A673 (cell line): ENCODE measurements at regions not wholly inside any gene's neighbourhood (a gene's known extent, or its start where the extent isn't known, plus 50 kb on each side); places are given as distances from the start of the nearest gene placed in this dataset.

ENCODE experiments used
- BruUV-seq: library from RNA; stranded (reverse); fragments of 400-500 nt; replicated peaks from 2 replicates; lab custom pipeline; 2021; lab: Mats Ljungman, UMichigan
- CTCF ChIA-PET: fragments of 300-600 bp; sonication (Branson Sonifier 250); formaldehyde crosslinking; loops from one replicate; lab custom pipeline; 2022; ENCODE audit warnings: antibody characterized with exemption; lab: Charles Lee
- POLR2A ChIA-PET: fragments of 300-600 bp; sonication (Branson Sonifier 250); formaldehyde crosslinking; loops from one replicate; lab custom pipeline; 2022; ENCODE audit warnings: antibody characterized with exemption; ENCODE audit not compliant: low non-redundant PET; lab: Charles Lee
- DNase-seq: peaks from one replicate; pipeline ENCODE4 v3.0.0-alpha.2; 2015; ENCODE audit warnings: low spot score
- H3K27ac ChIP-seq: fragments of 200-600 bp; sonication (generic); 2 replicates; pipeline ENCODE4 v1.5.1; 2016; ENCODE audit warnings: mixed run types, low read depth, mild to moderate bottlenecking, mixed read lengths, antibody characterized with exemption, low read length; ENCODE audit not compliant: poor library complexity, severe bottlenecking
- H3K27me3 ChIP-seq: fragments of 200-600 bp; sonication (generic); replicated peaks from 2 replicates; pipeline ENCODE4 v1.6.1; 2017; ENCODE audit warnings: mixed run types, low read depth, mild to moderate bottlenecking, mixed read lengths, antibody characterized with exemption, low read length; ENCODE audit not compliant: insufficient read depth, poor library complexity
- H3K36me3 ChIP-seq: fragments of 200-600 bp; sonication (generic); 2 replicates; pipeline ENCODE4 v1.6.1; 2016; ENCODE audit warnings: mixed run types, mild to moderate bottlenecking, mixed read lengths, antibody characterized with exemption, low read length; ENCODE audit not compliant: insufficient read depth, poor library complexity, severe bottlenecking
- H3K4me1 ChIP-seq: fragments of 200-600 bp; sonication (generic); 2 replicates; pipeline ENCODE4 v1.6.1; 2017; ENCODE audit warnings: mixed run types, mild to moderate bottlenecking, mixed read lengths, antibody characterized with exemption, low read length; ENCODE audit not compliant: insufficient read depth, poor library complexity, severe bottlenecking
- H3K4me3 ChIP-seq: fragments of 200-600 bp; sonication (generic); 2 replicates; pipeline ENCODE4 v1.5.1; 2016; ENCODE audit warnings: low read depth, mixed run types, mild to moderate bottlenecking, mixed read lengths, low read length; ENCODE audit not compliant: poor library complexity, severe bottlenecking
- H3K9me3 ChIP-seq: fragments of 200-600 bp; sonication (generic); 2 replicates; pipeline ENCODE4 v1.6.1; 2016; ENCODE audit warnings: mixed run types, low read depth, mild to moderate bottlenecking, mixed read lengths, antibody characterized with exemption, low read length; ENCODE audit not compliant: poor library complexity, severe bottlenecking
- EZH2 ChIP-seq: fragments of 200-600 bp; sonication (generic); IDR thresholded peaks from 2 replicates; pipeline ENCODE4 v1.6.1; 2017; ENCODE audit warnings: borderline replicate concordance, low read depth, mild to moderate bottlenecking, mixed read lengths, antibody characterized with exemption, low read length; ENCODE audit not compliant: poor library complexity, severe bottlenecking
- intact Hi-C: fragments of 100-400 bp; cut with micrococcal nuclease; formaldehyde crosslinking; loops from one replicate; pipeline ENCODE4 v1.10.0; 2022; ENCODE audit not compliant: unreplicated experiment
- TF ChIP-seq, protein P1 (sequence below): fragments of 300-800, 200-600 bp; sonication (generic); conservative IDR thresholded peaks from 2 replicates; pipeline ENCODE4 v1.5.1; 2017; ENCODE audit warnings: low read depth, mild to moderate bottlenecking, antibody characterized with exemption, low read length, moderate library complexity, mixed read lengths

DNA sequence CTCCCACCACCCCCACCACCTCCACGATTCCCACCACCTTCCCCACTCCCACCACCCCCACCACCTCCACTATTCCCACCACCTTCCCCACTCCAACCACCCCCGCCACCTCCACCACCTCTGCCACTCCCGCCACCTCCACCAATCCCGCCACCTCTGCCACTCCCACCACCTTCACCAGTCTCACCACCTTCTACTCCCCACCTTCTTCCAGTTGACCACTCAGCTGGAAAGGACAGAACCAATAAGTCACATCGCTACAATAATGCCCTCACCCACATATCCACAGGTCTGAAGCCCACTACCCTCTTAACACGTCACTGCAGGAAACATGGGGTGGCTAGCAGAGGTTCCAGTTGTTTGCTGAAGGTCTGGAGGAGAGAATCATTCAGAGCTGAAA lies 93.5 kb upstream of the PAX2 start:
- no TSS peak for BruUV-seq
- Histone ChIP-seq H3K36me3 (no peaks in the 10 kb centered on the region), H3K27ac (no peak overlapping the region), H3K4me3 (no peak overlapping the region), H3K9me3 (no peaks in the 10 kb centered on the region), H3K4me1 (peaks cover 23% of the 10 kb centered on the region), H3K27me3 (peaks cover 46% of the 10 kb centered on the region)
- intact Hi-C loops = no loop called here
- DNase-seq = no peak
- POLR2A ChIA-PET = no interaction called here
- CTCF ChIA-PET = no interaction called here
- TF ChIP-seq, protein P1, sequence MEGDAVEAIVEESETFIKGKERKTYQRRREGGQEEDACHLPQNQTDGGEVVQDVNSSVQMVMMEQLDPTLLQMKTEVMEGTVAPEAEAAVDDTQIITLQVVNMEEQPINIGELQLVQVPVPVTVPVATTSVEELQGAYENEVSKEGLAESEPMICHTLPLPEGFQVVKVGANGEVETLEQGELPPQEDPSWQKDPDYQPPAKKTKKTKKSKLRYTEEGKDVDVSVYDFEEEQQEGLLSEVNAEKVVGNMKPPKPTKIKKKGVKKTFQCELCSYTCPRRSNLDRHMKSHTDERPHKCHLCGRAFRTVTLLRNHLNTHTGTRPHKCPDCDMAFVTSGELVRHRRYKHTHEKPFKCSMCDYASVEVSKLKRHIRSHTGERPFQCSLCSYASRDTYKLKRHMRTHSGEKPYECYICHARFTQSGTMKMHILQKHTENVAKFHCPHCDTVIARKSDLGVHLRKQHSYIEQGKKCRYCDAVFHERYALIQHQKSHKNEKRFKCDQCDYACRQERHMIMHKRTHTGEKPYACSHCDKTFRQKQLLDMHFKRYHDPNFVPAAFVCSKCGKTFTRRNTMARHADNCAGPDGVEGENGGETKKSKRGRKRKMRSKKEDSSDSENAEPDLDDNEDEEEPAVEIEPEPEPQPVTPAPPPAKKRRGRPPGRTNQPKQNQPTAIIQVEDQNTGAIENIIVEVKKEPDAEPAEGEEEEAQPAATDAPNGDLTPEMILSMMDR = no peak
- no peak for TF ChIP-seq EZH2

DNA sequence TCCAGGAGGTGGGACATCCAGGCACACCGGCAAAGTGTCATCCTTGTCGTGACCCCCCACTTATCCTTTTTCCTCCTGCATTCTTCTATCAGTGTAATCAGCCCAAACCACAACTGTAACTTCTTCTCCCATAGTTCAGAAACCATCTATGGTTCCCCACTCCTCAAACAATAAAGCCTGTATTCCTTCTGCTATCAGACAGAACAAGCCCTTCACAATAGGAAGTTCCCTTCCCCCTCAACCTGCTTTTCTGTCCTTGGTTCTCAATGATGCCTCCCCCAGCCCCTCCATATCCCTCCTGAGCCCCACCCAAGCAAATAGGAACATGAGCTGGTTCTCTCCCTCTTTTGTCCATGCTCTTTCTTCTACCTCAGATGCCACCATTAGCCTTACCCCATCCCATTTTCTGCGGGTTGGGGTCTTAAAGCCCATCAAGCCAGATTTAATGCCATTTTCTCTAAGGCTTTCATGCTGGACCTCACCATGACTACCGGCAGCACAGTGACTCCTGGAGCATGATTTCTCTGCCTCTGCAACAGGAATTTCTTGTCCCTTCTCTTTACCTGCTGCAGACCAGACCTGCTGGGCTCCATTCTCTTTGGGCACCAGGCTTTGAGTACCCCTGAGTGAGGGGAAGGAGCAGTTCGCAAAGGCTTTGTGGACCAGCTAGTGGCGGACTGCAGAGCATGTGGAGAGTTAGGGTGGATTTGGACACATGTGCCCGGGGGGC lies 92.8 kb upstream of the PAX2 start:
- no peak for TF ChIP-seq EZH2
- TF ChIP-seq, protein P1 = no peak
- ChIA-PET POLR2A (no interaction called here), CTCF (no interaction called here)
- Histone ChIP-seq H3K9me3 (no peaks in the 10 kb centered on the region), H3K27me3 (peaks cover 50% of the 10 kb centered on the region), H3K4me1 (peaks cover 23% of the 10 kb centered on the region), H3K4me3 (no peak overlapping the region), H3K27ac (no peak overlapping the region), H3K36me3 (no peaks in the 10 kb centered on the region)
- intact Hi-C loops = no loop called here
- BruUV-seq = no TSS peak
- no peak for DNase-seq

DNA sequence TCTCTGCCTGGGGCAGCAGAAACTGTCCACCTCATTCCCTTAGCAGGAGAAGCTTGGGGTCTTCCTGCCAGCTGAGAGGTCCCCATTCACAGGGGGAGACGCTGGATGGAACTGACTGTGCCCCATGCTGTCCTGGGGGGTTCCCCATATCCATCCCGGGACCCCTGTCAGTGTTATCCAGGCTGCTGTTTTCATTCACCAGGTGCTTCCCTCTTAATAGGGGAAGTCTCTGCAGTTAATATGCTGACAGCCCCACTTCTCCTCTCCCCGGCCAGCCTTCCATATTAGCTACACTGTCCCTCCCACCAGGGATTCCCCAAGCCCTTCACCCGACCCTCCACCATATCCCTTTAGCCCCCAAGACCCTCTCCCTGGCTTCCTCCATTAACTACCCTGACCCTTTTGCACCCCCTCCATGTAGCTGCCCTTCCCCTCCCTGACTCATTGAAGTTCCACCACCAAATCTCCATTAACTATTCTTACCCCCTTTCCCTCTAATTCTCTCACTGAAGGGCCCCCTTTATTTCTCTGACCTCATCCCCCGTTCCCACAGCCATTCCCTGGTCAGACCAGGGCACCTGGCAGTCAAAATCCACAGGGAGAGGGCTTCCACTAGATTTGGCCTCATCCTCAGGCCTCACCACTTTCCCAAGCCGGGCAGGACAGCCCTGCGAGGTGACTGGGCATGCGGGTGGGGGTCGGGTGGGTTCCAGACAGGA lies 92.0 kb upstream of the PAX2 start:
- Histone ChIP-seq H3K4me3 (peak overlapping the region; percentile 47), H3K4me1 (peaks cover 23% of the 10 kb centered on the region), H3K36me3 (no peaks in the 10 kb centered on the region), H3K9me3 (no peaks in the 10 kb centered on the region), H3K27me3 (peaks cover 58% of the 10 kb centered on the region), H3K27ac (no peak overlapping the region)
- ChIA-PET CTCF (no interaction called here), POLR2A (no interaction called here)
- TF ChIP-seq, protein P1 = no peak
- TF ChIP-seq EZH2 = no peak
- intact Hi-C loops = no loop called here
- DNase-seq = no peak
- no TSS peak for BruUV-seq
